T1000 (cell line): ENCODE measurements at regions not wholly inside any gene's neighbourhood (a gene's known extent, or its start where the extent isn't known, plus 50 kb on each side); places are given as distances from the start of the nearest gene placed in this dataset.
"Not testable (repeated sequence)": the region's sequence is repeated elsewhere in the genome, so short reads cannot be mapped to it uniquely, and the experiment has no call there.

Experiments used
- DNase-seq: peaks from one replicate; lab custom pipeline; 2025; ENCODE audit warnings: mixed read lengths; lab: John Stamatoyannopoulos, UW

DNA sequence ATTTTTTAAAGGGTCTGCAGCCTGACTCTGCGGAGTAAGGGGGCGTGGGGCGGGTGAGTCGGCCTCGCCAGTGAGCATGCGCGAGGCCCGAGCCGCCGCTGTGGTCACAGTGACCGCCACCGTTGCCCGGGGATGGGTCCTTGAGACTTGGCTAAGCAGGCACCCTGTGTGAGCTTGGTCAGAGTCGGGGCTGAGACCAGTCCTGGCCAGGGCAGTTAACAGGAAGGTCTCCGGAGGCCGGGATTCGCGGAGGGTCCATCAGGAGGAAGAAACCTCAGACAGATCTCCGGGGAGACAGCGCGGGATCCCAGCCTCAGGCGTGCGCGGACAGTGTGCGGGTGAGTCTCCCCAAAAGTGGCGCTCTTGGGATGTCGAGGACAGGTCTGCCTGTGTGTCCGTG is 1384.4 kb upstream of the PCDH10 start:
- DNase-seq = no peak

DNA sequence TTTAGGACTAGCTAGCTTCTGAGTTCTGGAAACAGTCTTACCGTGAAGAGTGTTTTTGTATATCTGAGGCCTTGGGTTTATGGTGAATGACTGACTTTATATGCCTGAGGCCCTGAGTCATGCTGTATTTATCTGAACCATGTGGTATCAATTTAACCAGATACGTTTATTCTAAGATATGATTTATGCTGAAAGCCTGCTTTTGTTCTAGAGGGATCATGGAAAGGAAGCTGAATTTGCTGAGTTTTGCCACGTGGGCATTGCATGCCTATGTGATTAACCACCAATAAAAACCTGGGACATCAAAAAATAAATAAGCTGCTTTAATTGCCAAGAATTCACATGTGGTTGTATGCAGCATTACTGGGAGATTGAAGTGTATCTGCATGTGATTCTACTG is 1374.7 kb upstream of the PCDH10 start:
- peak; percentile 66 for DNase-seq

DNA sequence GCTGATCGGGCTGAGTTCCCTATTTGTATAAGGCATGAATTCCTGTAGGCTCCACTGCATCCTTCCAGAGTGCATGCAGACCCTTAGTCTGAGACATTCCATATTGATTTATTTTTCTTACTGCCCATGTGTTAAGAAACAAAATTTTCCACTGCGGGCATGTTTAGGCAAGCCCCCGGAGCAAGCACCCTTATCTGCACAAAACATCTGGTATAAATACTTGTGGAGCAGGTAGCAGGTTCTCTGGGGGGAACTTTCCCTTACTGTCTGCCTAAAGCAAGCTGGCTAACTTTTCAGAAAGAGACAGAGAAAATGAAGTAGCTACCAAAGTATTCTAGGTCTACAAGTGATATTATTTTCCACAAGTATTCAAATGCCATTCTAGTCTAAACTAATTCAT is 1338.5 kb upstream of the PCDH10 start:
- DNase-seq = not testable (repeated sequence)
